PC-3 (cell line): ENCODE measurements at regions not wholly inside any gene's neighbourhood (a gene's known extent, or its start where the extent isn't known, plus 50 kb on each side); places are given as distances from the start of the nearest gene placed in this dataset.

Experiments
- ATAC-seq: fragments of 200-7000 bp; cut with Tn5 transposase; 2 replicates; pipeline ENCODE4 v1.9.1; 2020; ENCODE audit warnings: mild to moderate bottlenecking, moderate library complexity
- BruUV-seq: library from RNA; stranded (reverse); fragments of 400-500 nt; replicated peaks from 2 replicates; lab custom pipeline; 2021; lab: Mats Ljungman, UMichigan
- CTCF ChIA-PET: fragments of 300-600 bp; sonication (Branson Sonifier 250); formaldehyde crosslinking; loops from one replicate; lab custom pipeline; 2022; ENCODE audit warnings: antibody characterized with exemption; lab: Charles Lee
- POLR2A ChIA-PET: fragments of 300-600 bp; sonication (Branson Sonifier 250); formaldehyde crosslinking; loops from one replicate; lab custom pipeline; 2022; ENCODE audit warnings: antibody characterized with exemption; ENCODE audit not compliant: unreplicated experiment; lab: Charles Lee
- DNase-seq: peaks from one replicate; pipeline ENCODE4 v3.0.0-alpha.2; 2015
- H2AFZ ChIP-seq: fragments of 300-600 bp; sonication (generic); 2 replicates; pipeline ENCODE4 v1.6.0; 2016; ENCODE audit warnings: antibody characterized with exemption, low read length
- H3F3A ChIP-seq: fragments of 300-600 bp; sonication (generic); one replicate; pipeline ENCODE4 v1.6.0; 2017; ENCODE audit warnings: antibody characterized with exemption, low read length, control low read depth, mild to moderate bottlenecking; ENCODE audit not compliant: unreplicated experiment
- H3K27ac ChIP-seq: fragments of 300-600 bp; sonication (generic); 2 replicates; pipeline ENCODE4 v1.5.1; 2016; ENCODE audit warnings: mild to moderate bottlenecking, low read length
- H3K27me3 ChIP-seq: fragments of 300-600 bp; sonication (generic); 2 replicates; pipeline ENCODE4 v1.6.1; 2016; ENCODE audit warnings: low read length, mixed read lengths
- H3K36me3 ChIP-seq: fragments of 300-600 bp; sonication (generic); 2 replicates; pipeline ENCODE4 v1.6.1; 2016; ENCODE audit warnings: low read depth, mixed run types, low read length, mixed read lengths
- H3K4me1 ChIP-seq: fragments of 300-600 bp; sonication (generic); 2 replicates; pipeline ENCODE4 v1.5.1; 2016; ENCODE audit warnings: low read length; ENCODE audit not compliant: insufficient read depth
- H3K4me2 ChIP-seq: fragments of 300-600 bp; sonication (generic); 2 replicates; pipeline ENCODE4 v1.6.0; 2016; ENCODE audit warnings: low read length
- H3K4me3 ChIP-seq: fragments of 300-600 bp; sonication (generic); 2 replicates; pipeline ENCODE4 v1.5.1; 2016; ENCODE audit warnings: mild to moderate bottlenecking, low read length, mixed read lengths
- H3K79me2 ChIP-seq: fragments of 300-600 bp; sonication (generic); 2 replicates; pipeline ENCODE4 v1.6.1; 2017; ENCODE audit warnings: low read length, mixed read lengths
- H3K9ac ChIP-seq: fragments of 300-600 bp; sonication (generic); 2 replicates; pipeline ENCODE4 v1.6.0; 2016; ENCODE audit warnings: mild to moderate bottlenecking, low read length
- H3K9me2 ChIP-seq: fragments of 300-600 bp; sonication (generic); replicated peaks from 2 replicates; pipeline ENCODE4 v1.6.1; 2016; ENCODE audit warnings: mixed run types, low read length, mixed read lengths
- H3K9me3 ChIP-seq: fragments of 300-600 bp; sonication (generic); 2 replicates; pipeline ENCODE4 v1.6.1; 2016; ENCODE audit warnings: low read length, mixed read lengths
- H4K20me1 ChIP-seq: fragments of 300-600 bp; sonication (generic); 2 replicates; pipeline ENCODE4 v1.6.1; 2016; ENCODE audit warnings: low read length, mixed read lengths
- CTCF ChIP-seq: fragments of 300-600 bp; sonication (generic); conservative IDR thresholded peaks from 2 replicates; pipeline ENCODE4 v1.5.1; 2017; ENCODE audit warnings: antibody characterized with exemption, low read depth, mild to moderate bottlenecking, low read length
- EZH2 ChIP-seq: fragments of 300-600 bp; sonication (generic); IDR thresholded peaks from one replicate; pipeline ENCODE4 v1.6.1; 2017; ENCODE audit warnings: antibody characterized with exemption, mild to moderate bottlenecking, low read length; ENCODE audit not compliant: unreplicated experiment
- EZH2phosphoT487 ChIP-seq: fragments of 300-600 bp; sonication (generic); IDR thresholded peaks from 2 replicates; pipeline ENCODE4 v1.6.1; 2018; ENCODE audit warnings: mild to moderate bottlenecking, antibody characterized with exemption, low read length, borderline replicate concordance
- intact Hi-C: fragments of 100-400 bp; cut with micrococcal nuclease; formaldehyde crosslinking; loops from 2 replicates; pipeline ENCODE4 v1.9.0; 2023

GRCh38 chr2:142300517-142300916, 169.7 kb upstream of the LRP1B start:
- Histone ChIP-seq H3K4me1 (no peaks in the 10 kb centered on the region), H2AFZ (no peak overlapping the region), H3K4me3 (no peak overlapping the region), H3K27ac (no peak overlapping the region), H3K36me3 (no peaks in the 10 kb centered on the region), H3K27me3 (no peaks in the 10 kb centered on the region), H3K9ac (no peak overlapping the region), H3K9me3 (no peaks in the 10 kb centered on the region), H3K4me2 (no peak overlapping the region), H3K9me2 (no peaks in the 10 kb centered on the region), H4K20me1 (no peaks in the 10 kb centered on the region), H3F3A (no peaks in the 10 kb centered on the region), H3K79me2 (no peaks in the 10 kb centered on the region)
- ATAC-seq (no peak), DNase-seq (no peak)
- intact Hi-C loops: no loop called here
- BruUV-seq: no TSS peak
- POLR2A ChIA-PET: no interaction called here
- TF ChIP-seq EZH2 (no peak), EZH2phosphoT487 (no peak), CTCF (no peak)
- CTCF ChIA-PET: interaction anchor here (0.6 kb wide), 1 partner anchor 160 kb away, joined by 3 read pairs; no protein-coding TSS in a partner anchor

GRCh38 chr2:142299021-142299420, 168.2 kb upstream of the LRP1B start:
- Histone ChIP-seq H2AFZ (no peak overlapping the region), H3K9me3 (no peaks in the 10 kb centered on the region), H3K4me2 (no peak overlapping the region), H3K27ac (no peak overlapping the region), H3K79me2 (no peaks in the 10 kb centered on the region), H3K9ac (no peak overlapping the region), H3K9me2 (no peaks in the 10 kb centered on the region), H3K4me3 (no peak overlapping the region), H4K20me1 (no peaks in the 10 kb centered on the region), H3K4me1 (no peaks in the 10 kb centered on the region), H3F3A (no peaks in the 10 kb centered on the region), H3K27me3 (no peaks in the 10 kb centered on the region), H3K36me3 (no peaks in the 10 kb centered on the region)
- ChIA-PET POLR2A (no interaction called here), CTCF (no interaction called here)
- no peak for ATAC-seq
- intact Hi-C loops: no loop called here
- no peak for TF ChIP-seq EZH2
- TF ChIP-seq CTCF: no peak
- no peak for TF ChIP-seq EZH2phosphoT487
- BruUV-seq: no TSS peak
- DNase-seq: no peak

- no peak overlapping the region for H3K4me3 ChIP-seq
- H3K9me3 ChIP-seq: no peaks in the 10 kb centered on the region
- no peaks in the 10 kb centered on the region for H3K9me2 ChIP-seq
- no peaks in the 10 kb centered on the region for H3F3A ChIP-seq
- ATAC-seq: no peak
- POLR2A ChIA-PET: no interaction called here
- H3K36me3 ChIP-seq: no peaks in the 10 kb centered on the region
- no peak for DNase-seq
- no peaks in the 10 kb centered on the region for H3K27me3 ChIP-seq
- no peak for TF ChIP-seq EZH2
- no peak overlapping the region for H3K9ac ChIP-seq
- no TSS peak for BruUV-seq
- H3K4me1 ChIP-seq: no peaks in the 10 kb centered on the region
- intact Hi-C loops: no loop called here
- no peak overlapping the region for H3K4me2 ChIP-seq
- no peaks in the 10 kb centered on the region for H4K20me1 ChIP-seq
- CTCF ChIA-PET: no interaction called here
- H2AFZ ChIP-seq: no peak overlapping the region
- no peaks in the 10 kb centered on the region for H3K79me2 ChIP-seq
- no peak overlapping the region for H3K27ac ChIP-seq
These were observed 163.4 kb upstream of the LRP1B start for GRCh38 chr2:142294225-142294624.
